ENCODE measurements at regions not wholly inside any gene's neighbourhood (a gene's known extent, or its start where the extent isn't known, plus 50 kb on each side); places are given as distances from the start of the nearest gene placed in this dataset.

DNA sequence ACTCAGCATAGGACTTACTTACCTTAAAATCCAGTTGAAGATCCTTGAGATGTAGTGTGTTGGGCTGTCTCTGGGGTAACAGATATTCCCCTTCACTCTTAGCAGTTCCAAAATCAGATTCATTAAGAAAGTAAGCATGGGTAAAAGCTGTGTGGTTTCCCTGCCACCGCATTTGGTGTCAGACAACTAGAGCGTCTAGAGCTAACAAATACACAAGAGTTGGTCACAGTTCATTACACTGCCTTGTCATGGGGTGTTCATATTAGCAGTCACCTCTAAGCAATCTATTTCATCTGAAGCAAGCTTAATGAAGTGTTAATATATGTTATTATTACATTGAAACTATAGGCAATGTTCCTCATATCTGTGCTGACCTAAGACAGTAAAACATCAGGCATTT lies 342.8 kb downstream of the PPARGC1A start:
- Histone ChIP-seq H2AFZ (ENCODE audit: low read length, unreplicated experiment) (no peak overlapping the region), H3K36me3 (ENCODE audit: insufficient read depth, low read length) (no peaks in the 10 kb centered on the region), H3K4me1 (ENCODE audit: control insufficient read depth, insufficient read depth, low read length, unreplicated experiment) (no peaks in the 10 kb centered on the region), H3K79me2 (ENCODE audit: control insufficient read depth, insufficient read depth, low read length, unreplicated experiment) (no peaks in the 10 kb centered on the region), H3K4me3 (ENCODE audit: low read depth, low read length) (no peak overlapping the region), H3K27ac (ENCODE audit: low read depth, low read length) (no peak overlapping the region), H3K27me3 (ENCODE audit: insufficient read depth, low read length) (peaks cover 12% of the 10 kb centered on the region; the same call in 1 of the 2 replicates)

DNA sequence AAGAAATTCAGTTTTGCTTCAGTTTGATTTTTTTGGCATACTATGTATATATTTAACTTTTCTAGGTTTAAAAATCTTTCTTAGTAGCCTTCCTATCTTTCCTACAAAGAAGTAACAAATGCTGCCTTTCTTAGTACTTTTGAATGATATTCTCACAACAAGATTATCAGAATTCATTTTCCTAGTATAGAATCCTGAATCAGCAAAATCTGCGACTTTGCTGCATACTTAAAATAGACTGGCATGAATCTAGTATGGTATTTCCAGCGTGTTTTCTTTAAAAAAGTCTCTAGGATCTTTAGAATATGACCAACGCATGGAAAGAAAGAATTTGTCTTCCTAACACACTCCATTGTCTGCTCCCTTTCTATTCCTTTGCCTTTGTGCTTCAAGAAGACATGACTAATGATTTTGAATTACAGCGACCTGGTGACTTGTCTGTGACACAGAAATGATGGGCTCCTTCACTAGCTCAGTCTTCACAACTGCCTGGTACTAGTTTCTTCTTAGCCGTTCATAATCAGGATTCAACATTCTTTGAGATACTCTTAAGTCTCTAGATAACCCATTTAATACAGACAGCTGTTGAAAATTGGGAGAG lies 349.8 kb downstream of the PPARGC1A start:
- no peak overlapping the region for H3K27ac ChIP-seq (ENCODE audit: low read depth, low read length)
- no peaks in the 10 kb centered on the region for H3K79me2 ChIP-seq (ENCODE audit: control insufficient read depth, insufficient read depth, low read length, unreplicated experiment)
- peaks cover 13% of the 10 kb centered on the region; the same call in 1 of the 2 replicates for H3K27me3 ChIP-seq (ENCODE audit: insufficient read depth, low read length)
- H3K36me3 ChIP-seq (ENCODE audit: insufficient read depth, low read length), result no peaks in the 10 kb centered on the region
- no peak overlapping the region for H3K4me3 ChIP-seq (ENCODE audit: low read depth, low read length)
- H3K4me1 ChIP-seq (ENCODE audit: control insufficient read depth, insufficient read depth, low read length, unreplicated experiment), result no peaks in the 10 kb centered on the region
- H2AFZ ChIP-seq (ENCODE audit: low read length, unreplicated experiment), result no peak overlapping the region

DNA sequence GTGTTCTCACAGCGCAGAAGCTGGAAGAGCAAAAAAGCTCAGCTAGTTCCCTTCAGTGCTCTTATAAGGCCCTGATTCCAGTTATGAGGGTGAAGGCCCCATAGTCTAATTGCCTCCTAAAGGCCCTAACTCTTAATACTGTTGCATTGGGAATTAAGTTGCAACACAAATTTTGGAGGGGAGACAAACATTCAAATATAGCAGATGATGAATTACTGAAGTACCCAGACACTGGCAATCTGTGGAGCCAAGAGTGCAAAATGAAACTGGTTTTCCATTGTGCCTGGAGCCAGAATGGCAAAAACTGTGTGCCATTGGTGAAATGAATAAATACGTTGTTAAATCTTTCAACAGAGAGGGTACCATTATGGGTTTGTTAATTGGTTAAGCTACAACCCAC lies 356.0 kb downstream of the PPARGC1A start:
- Histone ChIP-seq H3K36me3 (ENCODE audit: insufficient read depth, low read length) (no peaks in the 10 kb centered on the region), H3K4me1 (ENCODE audit: control insufficient read depth, insufficient read depth, low read length, unreplicated experiment) (no peaks in the 10 kb centered on the region), H3K4me3 (ENCODE audit: low read depth, low read length) (no peak overlapping the region), H3K27me3 (ENCODE audit: insufficient read depth, low read length) (no peaks in the 10 kb centered on the region), H2AFZ (ENCODE audit: low read length, unreplicated experiment) (no peak overlapping the region), H3K27ac (ENCODE audit: low read depth, low read length) (no peak overlapping the region), H3K79me2 (ENCODE audit: control insufficient read depth, insufficient read depth, low read length, unreplicated experiment) (no peaks in the 10 kb centered on the region)

GRCh38 chr4:23516716-23517115 lies 373.1 kb downstream of the PPARGC1A start:
- H3K27ac ChIP-seq (ENCODE audit: low read depth, low read length), result no peak overlapping the region
- no peak overlapping the region for H3K4me3 ChIP-seq (ENCODE audit: low read depth, low read length)
- H2AFZ ChIP-seq (ENCODE audit: low read length, unreplicated experiment), result no peak overlapping the region
- H3K4me1 ChIP-seq (ENCODE audit: control insufficient read depth, insufficient read depth, low read length, unreplicated experiment), result no peaks in the 10 kb centered on the region
- peaks cover 7% of the 10 kb centered on the region for H3K27me3 ChIP-seq (ENCODE audit: insufficient read depth, low read length)
- H3K79me2 ChIP-seq (ENCODE audit: control insufficient read depth, insufficient read depth, low read length, unreplicated experiment), result no peaks in the 10 kb centered on the region
- H3K36me3 ChIP-seq (ENCODE audit: insufficient read depth, low read length), result no peaks in the 10 kb centered on the region

DNA sequence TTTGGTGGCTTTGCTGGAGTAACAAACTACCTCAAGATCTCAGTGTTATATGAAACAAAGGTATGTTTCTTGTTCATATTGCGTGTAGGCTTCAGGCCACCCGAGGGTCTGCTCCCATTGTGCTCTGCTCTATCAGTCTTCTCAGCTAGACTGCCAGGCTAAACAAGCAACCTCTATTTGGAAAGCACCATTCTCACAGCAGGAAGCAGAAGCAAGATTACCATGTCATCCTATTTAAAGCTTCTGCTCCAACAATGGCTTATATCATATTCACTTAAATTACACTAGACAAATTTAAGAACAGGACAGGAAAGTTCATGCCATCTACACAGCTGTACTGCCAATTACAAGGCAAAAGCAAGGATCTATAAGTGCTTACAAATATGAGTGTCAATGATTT lies 385.8 kb downstream of the PPARGC1A start:
- H3K36me3 ChIP-seq (ENCODE audit: insufficient read depth, low read length), result no peaks in the 10 kb centered on the region
- H2AFZ ChIP-seq (ENCODE audit: low read length, unreplicated experiment), result no peak overlapping the region
- no peaks in the 10 kb centered on the region for H3K27me3 ChIP-seq (ENCODE audit: insufficient read depth, low read length)
- H3K79me2 ChIP-seq (ENCODE audit: control insufficient read depth, insufficient read depth, low read length, unreplicated experiment), result no peaks in the 10 kb centered on the region
- H3K4me3 ChIP-seq (ENCODE audit: low read depth, low read length), result no peak overlapping the region
- H3K27ac ChIP-seq (ENCODE audit: low read depth, low read length), result no peak overlapping the region
- no peaks in the 10 kb centered on the region for H3K4me1 ChIP-seq (ENCODE audit: control insufficient read depth, insufficient read depth, low read length, unreplicated experiment)

DNA sequence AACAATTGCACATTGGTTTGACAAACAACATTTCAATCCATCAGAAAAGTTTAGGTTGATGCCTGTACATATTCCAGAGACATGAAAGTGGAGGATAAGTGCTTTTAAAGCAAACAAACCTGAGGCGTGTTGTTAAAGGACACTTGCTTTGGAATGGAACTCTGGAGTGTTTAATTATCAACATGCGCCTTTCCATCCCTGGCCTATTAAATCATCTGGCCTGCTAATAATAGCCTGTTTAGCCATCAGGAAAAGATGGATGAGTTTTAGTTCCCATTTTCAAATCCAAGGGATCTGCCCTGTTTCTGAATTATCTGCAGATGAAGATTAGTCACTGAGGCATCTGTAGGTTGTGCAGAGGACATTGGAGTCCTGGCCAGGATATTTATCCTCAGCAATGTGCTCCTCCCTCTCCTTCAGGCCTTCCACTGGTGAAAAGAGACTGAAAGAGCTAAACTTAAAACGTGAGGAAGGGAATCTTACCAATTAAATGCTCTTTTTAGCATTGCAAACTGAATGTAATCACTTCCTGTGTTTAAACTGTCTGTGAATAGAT lies 388.9 kb downstream of the PPARGC1A start:
- Histone ChIP-seq H3K79me2 (ENCODE audit: control insufficient read depth, insufficient read depth, low read length, unreplicated experiment) (no peaks in the 10 kb centered on the region), H3K27me3 (ENCODE audit: insufficient read depth, low read length) (no peaks in the 10 kb centered on the region), H3K27ac (ENCODE audit: low read depth, low read length) (no peak overlapping the region), H3K4me3 (ENCODE audit: low read depth, low read length) (no peak overlapping the region), H3K4me1 (ENCODE audit: control insufficient read depth, insufficient read depth, low read length, unreplicated experiment) (no peaks in the 10 kb centered on the region), H3K36me3 (ENCODE audit: insufficient read depth, low read length) (no peaks in the 10 kb centered on the region), H2AFZ (ENCODE audit: low read length, unreplicated experiment) (no peak overlapping the region)

GRCh38 chr4:23485801-23486200 lies 404.0 kb downstream of the PPARGC1A start:
- H2AFZ ChIP-seq (ENCODE audit: low read length, unreplicated experiment), result no peak overlapping the region
- peaks cover 22% of the 10 kb centered on the region for H3K4me1 ChIP-seq (ENCODE audit: control insufficient read depth, insufficient read depth, low read length, unreplicated experiment)
- no peaks in the 10 kb centered on the region for H3K79me2 ChIP-seq (ENCODE audit: control insufficient read depth, insufficient read depth, low read length, unreplicated experiment)
- H3K27me3 ChIP-seq (ENCODE audit: insufficient read depth, low read length), result no peaks in the 10 kb centered on the region
- no peaks in the 10 kb centered on the region for H3K36me3 ChIP-seq (ENCODE audit: insufficient read depth, low read length)
- no peak overlapping the region for H3K4me3 ChIP-seq (ENCODE audit: low read depth, low read length)
- H3K27ac ChIP-seq (ENCODE audit: low read depth, low read length), result peak overlapping the region; percentile 42; the same call in 1 of the 2 replicates

DNA sequence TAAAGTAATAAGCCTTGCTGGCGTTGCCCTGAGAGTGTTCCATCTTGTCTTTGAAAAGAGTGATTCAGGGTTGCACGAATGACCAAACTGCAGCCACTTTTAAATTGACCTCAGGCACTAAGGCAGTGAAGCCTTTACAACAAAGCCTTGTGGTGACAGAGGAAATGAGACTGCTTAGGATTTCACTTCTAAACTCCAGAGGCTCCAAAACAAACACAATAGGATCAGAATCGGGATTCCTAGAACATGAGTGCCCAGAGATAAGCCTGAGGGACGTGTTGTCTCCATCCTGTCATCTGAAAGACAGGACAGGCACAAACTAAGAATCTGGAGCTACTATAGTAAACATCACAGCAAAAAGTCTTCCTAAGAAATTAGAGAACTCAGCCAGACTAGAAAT lies 405.2 kb downstream of the PPARGC1A start:
- no peaks in the 10 kb centered on the region for H3K36me3 ChIP-seq (ENCODE audit: insufficient read depth, low read length)
- H2AFZ ChIP-seq (ENCODE audit: low read length, unreplicated experiment), result peak overlapping the region; percentile 73
- peaks cover 22% of the 10 kb centered on the region for H3K4me1 ChIP-seq (ENCODE audit: control insufficient read depth, insufficient read depth, low read length, unreplicated experiment)
- no peaks in the 10 kb centered on the region for H3K27me3 ChIP-seq (ENCODE audit: insufficient read depth, low read length)
- H3K79me2 ChIP-seq (ENCODE audit: control insufficient read depth, insufficient read depth, low read length, unreplicated experiment), result no peaks in the 10 kb centered on the region
- 0 out of 2 replicates have a peak overlapping the region, but pooled peaks have one; percentile 27 for H3K4me3 ChIP-seq (ENCODE audit: low read depth, low read length)
- H3K27ac ChIP-seq (ENCODE audit: low read depth, low read length), result peak overlapping the region; percentile 42

DNA sequence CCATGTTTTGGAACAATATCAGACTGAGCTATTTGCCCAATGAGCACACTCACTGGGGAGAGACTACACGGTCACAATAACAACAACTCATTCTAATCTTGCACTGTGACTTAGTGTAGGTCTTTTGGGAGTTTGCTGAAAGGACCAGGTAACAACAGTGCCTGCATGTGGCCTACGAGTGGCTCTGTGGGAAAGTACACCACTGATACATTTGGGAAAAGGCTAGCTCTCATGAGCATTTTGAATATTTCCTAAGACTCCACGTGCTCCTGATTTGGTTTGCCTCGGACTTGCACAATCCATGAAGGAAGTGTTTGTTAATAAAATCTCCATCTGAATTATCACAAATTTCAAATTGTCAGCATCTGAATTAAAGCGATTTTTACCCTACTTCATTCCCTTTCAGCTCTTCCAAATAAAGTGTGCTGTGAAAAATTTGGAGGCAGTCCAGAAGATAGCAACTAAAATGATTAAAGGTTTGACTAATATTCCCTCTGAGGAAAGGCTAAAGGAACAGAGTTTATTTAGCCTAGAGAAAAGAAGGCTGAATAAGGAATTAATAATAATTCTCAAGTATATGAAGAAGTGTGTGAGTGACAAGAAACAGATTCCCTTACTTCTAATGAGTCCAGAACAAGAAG lies 406.4 kb downstream of the PPARGC1A start:
- Histone ChIP-seq H3K4me1 (ENCODE audit: control insufficient read depth, insufficient read depth, low read length, unreplicated experiment) (peaks cover 22% of the 10 kb centered on the region), H3K27ac (ENCODE audit: low read depth, low read length) (no peak overlapping the region), H2AFZ (ENCODE audit: low read length, unreplicated experiment) (peak overlapping the region; percentile 2), H3K4me3 (ENCODE audit: low read depth, low read length) (no peak overlapping the region), H3K79me2 (ENCODE audit: control insufficient read depth, insufficient read depth, low read length, unreplicated experiment) (no peaks in the 10 kb centered on the region), H3K36me3 (ENCODE audit: insufficient read depth, low read length) (no peaks in the 10 kb centered on the region), H3K27me3 (ENCODE audit: insufficient read depth, low read length) (no peaks in the 10 kb centered on the region)

DNA sequence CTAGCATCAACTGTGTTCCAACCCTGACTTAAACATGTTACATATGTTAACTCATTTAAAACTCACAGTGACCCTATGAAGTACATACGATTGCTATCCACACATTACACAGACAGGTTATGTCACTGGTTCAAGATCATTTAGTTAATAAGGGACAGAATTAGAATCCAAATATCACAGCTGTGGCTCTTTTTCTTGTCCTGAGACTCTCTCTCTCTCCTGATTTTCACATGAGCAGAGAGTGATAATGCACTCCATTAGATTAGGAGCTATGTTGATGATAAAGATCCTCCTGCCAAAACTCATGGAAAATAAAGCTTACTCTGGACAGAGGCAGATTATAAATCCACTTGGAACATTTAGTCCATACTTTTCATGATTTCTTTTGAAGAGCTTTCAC lies 408.3 kb downstream of the PPARGC1A start:
- H3K4me1 ChIP-seq (ENCODE audit: control insufficient read depth, insufficient read depth, low read length, unreplicated experiment), result peaks cover 22% of the 10 kb centered on the region
- no peaks in the 10 kb centered on the region for H3K27me3 ChIP-seq (ENCODE audit: insufficient read depth, low read length)
- no peaks in the 10 kb centered on the region for H3K36me3 ChIP-seq (ENCODE audit: insufficient read depth, low read length)
- no peak overlapping the region for H2AFZ ChIP-seq (ENCODE audit: low read length, unreplicated experiment)
- no peak overlapping the region for H3K27ac ChIP-seq (ENCODE audit: low read depth, low read length)
- H3K4me3 ChIP-seq (ENCODE audit: low read depth, low read length), result no peak overlapping the region
- H3K79me2 ChIP-seq (ENCODE audit: control insufficient read depth, insufficient read depth, low read length, unreplicated experiment), result no peaks in the 10 kb centered on the region

GRCh38 chr4:23477905-23478304 lies 411.9 kb downstream of the PPARGC1A start:
- H3K27ac ChIP-seq (ENCODE audit: low read depth, low read length), result no peak overlapping the region
- H3K36me3 ChIP-seq (ENCODE audit: insufficient read depth, low read length), result no peaks in the 10 kb centered on the region
- no peak overlapping the region for H3K4me3 ChIP-seq (ENCODE audit: low read depth, low read length)
- no peaks in the 10 kb centered on the region for H3K27me3 ChIP-seq (ENCODE audit: insufficient read depth, low read length)
- no peaks in the 10 kb centered on the region for H3K79me2 ChIP-seq (ENCODE audit: control insufficient read depth, insufficient read depth, low read length, unreplicated experiment)
- H3K4me1 ChIP-seq (ENCODE audit: control insufficient read depth, insufficient read depth, low read length, unreplicated experiment), result no peaks in the 10 kb centered on the region
- no peak overlapping the region for H2AFZ ChIP-seq (ENCODE audit: low read length, unreplicated experiment)

All from ACC112 (cell line).